HG03280 (cell line): ENCODE measurements at regions not wholly inside any gene's neighbourhood (a gene's known extent, or its start where the extent isn't known, plus 50 kb on each side); places are given as distances from the start of the nearest gene placed in this dataset.

Experiments
- ATAC-seq: cut with Tn5 transposase; IDR thresholded peaks from one replicate; pipeline ENCODE4 v1.9.1; 2021; ENCODE audit warnings: mild to moderate bottlenecking, moderate library complexity; ENCODE audit not compliant: unreplicated experiment

DNA sequence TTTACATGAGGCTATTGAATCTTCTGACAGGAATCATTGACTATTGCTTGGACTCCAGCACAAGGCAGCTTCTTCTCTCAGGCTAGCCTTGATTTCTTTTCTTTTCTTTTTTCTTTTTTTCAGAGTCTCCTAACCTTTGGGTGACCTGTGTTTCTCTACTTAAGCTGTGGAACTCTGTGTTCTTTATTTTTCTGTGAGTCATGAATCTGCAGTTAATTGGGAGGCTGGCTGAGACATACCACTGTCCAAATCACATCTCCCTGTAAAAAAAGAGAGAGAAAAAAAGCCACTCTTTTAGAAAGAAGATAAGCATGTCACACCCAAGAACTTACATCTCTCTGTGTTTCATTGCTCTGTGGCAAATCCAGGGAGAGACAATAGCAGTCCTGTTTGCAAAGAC lies 681.2 kb upstream of the TSPY4 start:
- no peak for ATAC-seq

GRCh38 chrY:8656515-8656914 lies 680.7 kb upstream of the TSPY4 start:
- no peak for ATAC-seq

DNA sequence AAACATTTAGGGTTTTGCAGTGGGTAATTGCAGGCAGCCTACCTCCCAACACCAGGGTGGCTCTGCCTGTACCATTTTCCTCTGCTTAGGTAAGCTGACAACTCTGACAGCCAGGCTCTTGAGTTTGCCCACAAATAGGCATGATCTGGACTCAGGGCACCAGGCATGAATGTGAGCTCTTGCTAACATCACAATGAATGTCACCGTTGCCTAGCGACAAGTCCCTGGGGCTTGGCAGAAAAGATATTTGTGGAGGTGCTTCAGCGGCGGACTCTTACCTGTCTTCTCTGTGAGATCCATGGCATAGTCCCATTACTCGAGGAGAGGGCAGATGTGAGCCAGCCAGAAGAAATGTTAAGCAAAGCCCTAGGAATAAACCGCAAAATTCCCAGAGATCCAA lies 677.5 kb upstream of the TSPY4 start:
- no peak for ATAC-seq

- no peak for ATAC-seq
These were observed 663.4 kb upstream of the TSPY4 start for GRCh38 chrY:8673896-8674295.

DNA sequence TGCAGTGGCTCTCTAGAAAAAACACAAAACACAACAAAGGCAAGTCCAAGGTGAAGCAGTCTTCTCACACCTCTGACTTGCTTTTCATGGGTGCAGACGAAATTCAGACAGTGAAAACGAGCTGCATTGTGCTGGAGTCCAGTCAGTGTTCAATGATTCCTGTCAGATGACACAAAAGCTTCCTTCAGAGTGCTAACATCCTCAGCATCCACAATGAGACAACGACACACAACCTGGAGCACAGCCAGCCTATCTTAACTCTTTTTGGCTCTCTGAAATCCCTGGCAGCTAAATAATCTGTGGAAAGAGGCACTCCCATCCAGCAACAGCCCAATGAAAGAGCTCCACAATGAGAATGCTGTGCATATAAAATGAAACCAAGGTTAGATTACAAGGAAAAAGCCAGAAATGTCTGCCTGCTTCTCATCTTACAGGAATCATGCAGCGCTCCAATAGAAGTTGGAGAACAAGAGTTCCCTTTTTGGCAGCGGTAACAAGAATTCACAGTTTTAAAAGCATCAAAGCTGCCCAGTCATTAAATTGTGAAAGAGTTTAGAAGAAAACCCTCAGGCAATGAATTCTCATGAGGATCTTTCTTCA lies 659.8 kb upstream of the TSPY4 start:
- no peak for ATAC-seq

- ATAC-seq, result no peak
These were observed 650.1 kb upstream of the TSPY4 start for GRCh38 chrY:8687154-8687553.

DNA sequence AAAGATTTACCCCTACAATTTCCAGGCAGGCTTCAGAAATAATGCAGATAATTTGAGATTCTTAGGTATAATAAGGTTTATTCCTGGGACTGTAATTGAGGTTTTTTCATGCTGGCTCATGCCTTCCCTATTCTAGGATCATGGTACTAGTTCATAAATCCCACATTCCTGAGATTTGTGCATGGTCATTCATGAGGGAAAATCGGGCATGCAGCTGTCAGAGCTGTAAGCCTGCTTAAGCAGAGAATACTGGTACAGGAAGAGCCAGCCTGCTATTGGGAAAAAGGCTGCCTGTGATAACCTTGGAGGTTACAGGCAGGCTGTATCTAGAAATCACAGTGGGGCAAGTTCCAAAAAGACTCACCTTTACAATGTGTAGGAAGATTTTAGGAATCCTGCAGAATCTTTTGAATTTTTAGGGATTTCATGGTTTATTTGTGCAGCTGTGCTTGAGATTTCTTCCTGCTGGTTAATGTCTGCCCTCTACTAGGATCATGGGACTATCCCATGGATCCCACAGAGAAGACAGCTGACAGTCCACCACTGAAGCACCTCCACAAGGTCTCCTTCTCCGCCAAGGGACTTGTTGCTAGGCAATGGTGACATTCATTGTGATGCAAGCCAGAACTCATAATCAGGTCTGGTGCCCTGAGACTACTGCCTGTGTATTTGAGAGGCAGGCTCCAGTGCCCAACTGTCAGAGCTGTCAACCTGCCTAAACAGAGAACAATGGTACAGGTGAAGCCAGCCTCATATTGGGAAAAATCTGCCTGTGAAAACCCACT lies 646.2 kb upstream of the TSPY4 start:
- ATAC-seq, result no peak

GRCh38 chrY:8698571-8698970 lies 638.7 kb upstream of the TSPY4 start:
- no peak for ATAC-seq

GRCh38 chrY:8705636-8706300 lies 631.5 kb upstream of the TSPY4 start:
- no peak for ATAC-seq

DNA sequence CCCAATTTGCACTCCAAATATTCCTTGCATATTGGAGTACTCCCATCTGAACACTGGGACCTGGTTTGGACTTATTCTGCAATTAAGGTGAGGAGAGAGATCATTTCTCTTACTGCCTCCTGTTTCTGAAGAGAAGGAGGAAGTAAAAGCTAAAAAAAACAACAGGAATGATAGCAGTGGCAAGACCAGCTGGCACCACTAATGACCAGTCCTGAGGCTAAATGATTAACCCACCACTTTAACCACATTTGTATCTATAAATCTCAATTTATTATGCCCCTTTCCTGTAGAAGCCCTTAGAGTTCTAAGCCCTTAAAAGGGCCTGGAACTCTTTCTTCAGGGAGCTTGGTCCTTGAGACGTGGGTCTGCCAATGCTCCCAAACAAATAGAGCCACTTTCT lies 625.0 kb upstream of the TSPY4 start:
- ATAC-seq, result no peak

DNA sequence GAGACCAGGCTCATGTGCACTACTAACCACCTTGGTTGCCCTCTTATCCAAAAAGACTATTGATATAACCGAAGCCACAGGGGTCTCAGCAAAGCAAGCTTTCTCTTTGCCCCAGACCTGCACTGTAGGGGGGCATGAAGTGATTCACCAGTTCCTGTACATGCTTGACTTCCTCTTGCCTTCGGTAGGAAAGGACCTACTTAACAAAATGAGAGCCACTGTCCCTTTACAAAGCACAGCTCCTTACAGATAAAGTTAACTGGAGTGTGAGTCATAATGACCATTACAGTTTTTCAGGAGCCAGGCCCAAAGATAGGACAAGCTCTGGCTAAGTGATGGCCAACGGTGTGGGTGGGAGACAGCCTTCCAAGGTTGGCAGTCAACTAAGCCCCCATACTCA lies 622.0 kb upstream of the TSPY4 start:
- ATAC-seq, result no peak

- ATAC-seq, result no peak
These were observed 610.6 kb upstream of the TSPY4 start for GRCh38 chrY:8726616-8727015.

DNA sequence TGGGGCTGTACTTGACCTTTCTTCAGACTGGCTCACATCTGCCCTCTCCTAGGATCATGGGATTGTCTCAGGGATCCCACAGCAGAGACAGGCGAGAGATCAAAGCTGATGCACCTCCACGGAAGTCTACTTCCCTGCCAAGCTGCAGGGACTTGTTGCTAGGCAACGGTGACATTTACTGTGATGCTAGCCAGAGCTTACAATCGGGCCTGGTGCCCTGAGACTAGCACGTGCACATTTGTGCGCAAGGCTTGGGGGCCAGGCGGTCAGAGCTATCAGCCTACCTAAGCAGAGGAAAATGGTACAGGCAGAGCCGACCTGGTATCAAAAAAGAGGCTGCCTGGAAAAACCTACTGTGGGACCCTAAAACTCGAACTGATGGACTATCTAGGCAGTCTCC lies 607.3 kb upstream of the TSPY4 start:
- no peak for ATAC-seq

DNA sequence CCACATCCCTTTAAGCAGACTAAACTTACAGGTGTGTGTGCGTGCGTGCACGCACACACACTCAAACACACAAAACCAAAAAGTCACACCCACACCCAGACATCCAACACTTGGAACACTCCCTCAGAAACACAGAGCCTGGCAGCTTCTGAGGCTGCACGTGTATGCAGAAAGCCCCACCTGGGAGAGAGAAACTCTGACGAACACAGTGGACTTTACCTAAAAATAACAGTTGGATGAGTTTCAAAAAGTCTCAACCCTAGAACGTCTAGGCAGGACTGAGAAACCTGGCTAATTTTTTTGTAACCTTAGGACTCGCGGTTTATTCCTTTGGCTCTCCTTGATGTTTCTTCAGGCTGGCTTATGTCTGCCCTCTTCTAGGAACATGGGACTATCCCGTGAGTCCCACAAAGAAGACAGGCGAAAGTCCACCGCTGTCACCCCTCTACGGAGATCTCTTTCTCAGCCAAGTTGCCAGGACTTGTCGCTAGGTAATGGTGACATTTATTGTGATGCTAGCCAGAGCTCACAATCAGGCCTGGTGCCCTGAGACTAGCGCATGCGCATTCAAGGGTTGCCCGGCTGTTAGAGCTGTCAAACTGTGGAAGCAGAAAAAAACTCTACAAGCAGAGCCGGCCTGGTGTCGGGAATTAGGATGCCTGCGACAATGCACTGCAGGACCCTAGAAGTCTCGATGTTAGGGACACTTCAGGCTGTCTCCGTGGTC lies 595.8 kb upstream of the TSPY4 start:
- no peak for ATAC-seq

- no peak for ATAC-seq
These were observed 573.1 kb upstream of the TSPY4 start for GRCh38 chrY:8764184-8764583.

DNA sequence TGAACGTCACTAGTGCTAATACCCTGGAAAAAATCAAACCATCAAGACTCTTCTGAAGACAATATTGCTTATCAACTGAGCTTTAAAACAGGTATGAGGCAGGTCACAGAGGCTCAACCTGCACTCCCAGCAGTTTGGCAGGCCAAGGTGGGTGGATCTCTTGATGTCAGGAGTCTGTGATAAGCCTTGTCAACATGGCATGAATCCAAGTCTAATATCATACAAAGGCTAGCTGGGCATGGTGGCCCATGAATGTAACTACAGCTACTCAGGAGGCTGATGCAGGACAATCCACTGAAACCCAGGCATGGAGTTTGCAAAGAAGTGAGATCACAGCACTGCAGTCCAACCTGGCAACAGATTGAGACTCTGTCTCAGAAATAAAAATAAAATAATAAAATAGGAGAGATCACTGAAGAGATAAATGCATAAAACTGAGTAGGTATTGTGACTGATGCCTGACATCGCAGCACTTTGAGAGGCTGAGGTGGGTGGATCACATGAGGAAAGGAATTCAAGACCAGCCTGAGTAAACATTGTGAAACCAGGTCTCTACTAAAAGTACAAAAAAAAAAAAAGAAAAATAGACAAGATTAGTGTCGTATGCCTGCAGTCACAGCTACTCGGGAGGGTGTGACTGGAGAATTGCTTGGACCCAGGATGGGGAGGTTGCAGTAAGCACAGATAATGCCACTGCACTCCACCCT lies 555.9 kb upstream of the TSPY4 start:
- no peak for ATAC-seq

DNA sequence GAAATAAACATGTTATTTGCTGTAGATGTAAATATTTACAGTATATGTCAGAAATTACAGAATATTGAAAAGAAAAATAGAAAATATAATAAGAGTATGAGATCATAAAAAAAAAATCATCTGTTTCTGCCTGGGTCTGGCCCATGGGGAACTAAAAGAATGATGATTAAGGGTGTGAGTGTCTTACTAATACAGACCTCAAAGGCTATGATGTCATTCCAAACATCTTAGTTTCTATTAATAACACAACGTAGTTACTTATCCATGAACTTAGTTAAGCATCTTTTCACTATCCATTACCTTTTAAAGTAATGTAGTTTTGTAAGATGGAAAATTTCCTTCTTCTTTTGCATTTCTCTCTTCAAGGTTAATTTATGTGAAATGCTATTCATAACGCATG lies 542.7 kb upstream of the TSPY4 start:
- no peak for ATAC-seq

DNA sequence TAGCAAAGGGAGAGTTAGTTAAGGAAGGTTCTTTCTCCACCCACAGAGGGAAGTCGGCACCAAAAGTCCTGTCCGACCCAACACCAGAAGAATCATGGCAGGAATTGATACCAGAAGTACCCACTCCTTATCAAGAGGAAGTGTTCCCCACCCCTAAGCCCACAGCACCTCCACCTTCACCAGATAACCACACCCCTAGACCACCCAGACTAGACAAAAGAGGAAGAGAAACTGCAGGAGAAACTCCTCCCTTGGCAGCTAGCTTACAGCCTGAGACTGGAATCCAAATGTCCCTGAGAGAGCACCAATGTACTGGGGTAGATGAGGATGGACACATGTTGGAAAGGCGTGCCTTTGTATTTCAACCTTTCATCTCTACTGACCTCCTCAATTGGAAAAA lies 532.9 kb upstream of the TSPY4 start:
- no peak for ATAC-seq

DNA sequence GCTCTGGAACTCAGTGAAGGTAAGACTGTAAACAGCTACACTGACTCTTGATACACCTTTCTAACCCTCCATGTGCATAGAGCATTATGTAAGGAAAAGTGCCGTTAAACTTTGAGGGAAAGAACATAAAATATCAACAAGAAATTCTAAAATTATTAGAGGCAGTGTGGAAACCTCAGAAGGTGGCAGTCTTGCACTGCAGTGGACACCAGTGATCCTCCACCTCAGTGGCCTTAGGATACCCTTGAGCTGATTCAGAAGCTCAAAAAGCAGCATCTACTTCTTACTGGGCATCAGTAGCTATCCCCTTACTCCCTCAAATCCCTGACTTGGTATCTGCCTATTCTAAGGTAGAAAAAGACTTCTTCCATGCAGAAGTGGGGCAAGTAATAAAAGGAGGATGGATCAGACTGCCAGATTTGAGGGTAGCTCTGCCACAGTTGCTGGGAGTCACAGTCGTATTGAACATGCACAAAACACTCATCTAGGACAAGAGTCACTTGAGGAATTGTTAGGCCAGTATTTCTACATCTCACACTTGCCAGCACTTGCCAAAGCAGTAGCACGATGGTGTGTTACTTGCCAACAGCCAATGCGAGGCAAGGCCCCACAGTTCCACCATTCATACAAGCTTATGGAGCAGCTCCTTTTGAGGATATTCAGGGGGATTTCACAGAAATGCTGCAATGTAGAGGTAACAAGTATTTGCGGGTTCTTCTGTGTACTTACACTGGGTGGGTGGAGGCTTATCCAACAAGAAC lies 529.4 kb upstream of the TSPY4 start:
- ATAC-seq, result no peak

DNA sequence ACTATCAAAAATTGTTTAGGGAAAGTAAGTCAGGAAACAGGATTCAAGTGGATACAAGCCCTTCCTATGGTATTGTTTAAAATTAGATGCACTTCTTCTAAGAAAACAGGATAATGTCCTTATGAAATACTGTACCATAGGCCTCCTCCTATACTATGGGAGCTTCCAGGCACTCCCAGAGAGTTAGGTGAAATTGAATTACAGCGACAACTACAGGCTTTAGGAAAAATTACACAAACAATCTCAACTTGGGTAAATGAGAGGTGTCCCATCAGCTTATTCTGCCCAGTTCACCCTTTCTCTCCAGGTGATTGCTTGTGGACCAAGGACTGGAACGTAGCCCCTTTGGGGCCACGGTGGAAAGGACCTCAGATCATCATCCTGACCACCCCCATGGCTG lies 528.7 kb upstream of the TSPY4 start:
- no peak for ATAC-seq
